ENCODE measurements at regions not wholly inside any gene's neighbourhood (a gene's known extent, or its start where the extent isn't known, plus 50 kb on each side); places are given as distances from the start of the nearest gene placed in this dataset.

GRCh38 chr17:54280741-54281140, 458.0 kb downstream of the KIF2B start:
- no peak overlapping the region for H3K27ac ChIP-seq (ENCODE audit: low read depth, low read length)
- ChIA-PET POLR2A (no interaction called here), CTCF (no interaction called here), RAD21 (ENCODE audit: low non-redundant PET in 1 of 2, low total read pairs in 2 of 2, uncharacterized antibody in 2 of 2, unreplicated experiment in 2 of 2) (no interaction called here)
- TF ChIP-seq SP1 (IDR thresholded peaks at IDR 0.05; ENCODE audit: low read depth) (no peak), POLR2A (IDR thresholded peaks at IDR 0.05; ENCODE audit: borderline replicate concordance, extremely low read depth, insufficient read depth, insufficient read length) (no peak), MAX (IDR thresholded peaks at IDR 0.05) (no peak), CBX3 (IDR thresholded peaks at IDR 0.05; ENCODE audit: low read depth) (no peak), RAD21 (IDR thresholded peaks at IDR 0.05; ENCODE audit: low read depth) (no peak), TCF7L2 (IDR thresholded peaks at IDR 0.05; ENCODE audit: borderline replicate concordance, extremely low read depth, insufficient read depth, insufficient read length) (no peak), YY1 (IDR thresholded peaks at IDR 0.05; ENCODE audit: extremely low read depth, insufficient replicate concordance, low read depth, low read length) (no peak)
- TF ChIP-seq, protein P1, sequence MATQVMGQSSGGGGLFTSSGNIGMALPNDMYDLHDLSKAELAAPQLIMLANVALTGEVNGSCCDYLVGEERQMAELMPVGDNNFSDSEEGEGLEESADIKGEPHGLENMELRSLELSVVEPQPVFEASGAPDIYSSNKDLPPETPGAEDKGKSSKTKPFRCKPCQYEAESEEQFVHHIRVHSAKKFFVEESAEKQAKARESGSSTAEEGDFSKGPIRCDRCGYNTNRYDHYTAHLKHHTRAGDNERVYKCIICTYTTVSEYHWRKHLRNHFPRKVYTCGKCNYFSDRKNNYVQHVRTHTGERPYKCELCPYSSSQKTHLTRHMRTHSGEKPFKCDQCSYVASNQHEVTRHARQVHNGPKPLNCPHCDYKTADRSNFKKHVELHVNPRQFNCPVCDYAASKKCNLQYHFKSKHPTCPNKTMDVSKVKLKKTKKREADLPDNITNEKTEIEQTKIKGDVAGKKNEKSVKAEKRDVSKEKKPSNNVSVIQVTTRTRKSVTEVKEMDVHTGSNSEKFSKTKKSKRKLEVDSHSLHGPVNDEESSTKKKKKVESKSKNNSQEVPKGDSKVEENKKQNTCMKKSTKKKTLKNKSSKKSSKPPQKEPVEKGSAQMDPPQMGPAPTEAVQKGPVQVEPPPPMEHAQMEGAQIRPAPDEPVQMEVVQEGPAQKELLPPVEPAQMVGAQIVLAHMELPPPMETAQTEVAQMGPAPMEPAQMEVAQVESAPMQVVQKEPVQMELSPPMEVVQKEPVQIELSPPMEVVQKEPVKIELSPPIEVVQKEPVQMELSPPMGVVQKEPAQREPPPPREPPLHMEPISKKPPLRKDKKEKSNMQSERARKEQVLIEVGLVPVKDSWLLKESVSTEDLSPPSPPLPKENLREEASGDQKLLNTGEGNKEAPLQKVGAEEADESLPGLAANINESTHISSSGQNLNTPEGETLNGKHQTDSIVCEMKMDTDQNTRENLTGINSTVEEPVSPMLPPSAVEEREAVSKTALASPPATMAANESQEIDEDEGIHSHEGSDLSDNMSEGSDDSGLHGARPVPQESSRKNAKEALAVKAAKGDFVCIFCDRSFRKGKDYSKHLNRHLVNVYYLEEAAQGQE (IDR thresholded peaks at IDR 0.05; ENCODE audit: low read depth), result no peak
- intact Hi-C loops (cut with micrococcal nuclease), result no loop called here
- no peak overlapping the region for H3K4me3 ChIP-seq (replicated peaks in 1 of 2; ENCODE audit: low read depth in 1 of 2, low read length in 2 of 2)
- H3K9me3 ChIP-seq (ENCODE audit: control insufficient read depth in 1 of 2, insufficient read depth in 1 of 2, low read depth in 1 of 2, low read length in 2 of 2), result peaks cover 38 to 50% of the 10 kb centered on the region in 2 experiments
- no peak overlapping the region for H3K9ac ChIP-seq (ENCODE audit: low read length)
- no peaks in the 10 kb centered on the region for H3K36me3 ChIP-seq (ENCODE audit: control insufficient read depth in 1 of 2, insufficient read depth in 2 of 2, low read length in 2 of 2)
- no peaks in the 10 kb centered on the region for H4K20me1 ChIP-seq (ENCODE audit: insufficient read depth)
- ATAC-seq, result no peak
- no peaks in the 10 kb centered on the region; a peak in 1 of 4 replicates for H3K4me1 ChIP-seq (ENCODE audit: control insufficient read depth in 1 of 2, insufficient read depth in 2 of 2, low read length in 2 of 2)
- no peaks in the 10 kb centered on the region for H3K9me2 ChIP-seq (ENCODE audit: insufficient read depth)
- no TSS peak for BruUV-seq (replicated peaks)
- DNase-seq (ENCODE audit: low read depth, low spot score), result no peak
- H2AFZ ChIP-seq (ENCODE audit: low read depth, low read length, poor library complexity, severe bottlenecking), result no peak overlapping the region
- no peaks in the 10 kb centered on the region for H3K27me3 ChIP-seq (ENCODE audit: insufficient read depth, low read length)
- no peak overlapping the region for H3K4me2 ChIP-seq (ENCODE audit: low read length)
- no peaks in the 10 kb centered on the region for H3K79me2 ChIP-seq (ENCODE audit: insufficient read depth, low read length)
